Limb (tissue), 2 donors: ENCODE measurements at regions not wholly inside any gene's neighbourhood (a gene's known extent, or its start where the extent isn't known, plus 50 kb on each side); places are given as distances from the start of the nearest gene placed in this dataset.

Experiments used
- DNase-seq, 2 donors: peaks; one replicate each; pipeline ENCODE4 v3.0.0-alpha.2; 2016; ENCODE audit errors: extremely low spot score in 2 of 2

DNA sequence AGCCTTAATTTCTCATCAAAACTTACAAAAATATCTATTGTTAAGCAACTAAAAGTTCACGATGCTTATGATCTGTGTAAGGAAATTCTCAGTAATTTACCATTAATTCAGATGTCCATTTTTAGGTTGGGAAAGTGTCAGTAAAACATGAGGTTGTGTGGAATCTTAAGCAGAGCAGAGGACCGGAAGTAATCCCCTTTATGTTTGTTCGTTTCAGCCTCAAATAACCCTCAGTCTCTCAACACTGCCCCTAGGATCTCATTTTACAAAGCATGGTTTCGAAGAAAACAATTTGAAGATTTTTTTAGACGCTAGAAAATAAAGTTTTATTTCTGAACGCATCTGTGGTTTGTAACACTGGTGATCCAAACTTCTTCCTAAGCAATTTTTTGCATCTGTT lies 504.2 kb downstream of the MAT2B start:
- DNase-seq = no peak

DNA sequence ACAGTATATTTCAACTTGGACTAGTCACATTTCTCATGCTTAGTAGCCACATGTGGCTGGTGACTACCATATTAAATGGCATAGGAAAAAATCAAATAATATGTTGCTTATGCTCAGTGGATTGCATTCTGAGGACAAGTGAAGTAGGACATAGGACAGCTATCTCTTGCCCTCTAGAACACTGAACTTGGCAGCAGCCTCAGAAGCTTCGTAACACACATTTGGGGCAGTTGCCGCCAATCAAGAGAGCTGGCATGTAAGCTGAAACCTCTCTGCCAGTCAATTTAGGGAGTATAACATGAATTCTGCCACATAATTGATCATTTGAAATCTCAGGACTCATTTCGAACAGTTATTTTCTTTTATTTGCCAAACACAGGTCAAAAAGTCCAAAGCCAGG lies 505.5 kb downstream of the MAT2B start:
- DNase-seq = no peak

DNA sequence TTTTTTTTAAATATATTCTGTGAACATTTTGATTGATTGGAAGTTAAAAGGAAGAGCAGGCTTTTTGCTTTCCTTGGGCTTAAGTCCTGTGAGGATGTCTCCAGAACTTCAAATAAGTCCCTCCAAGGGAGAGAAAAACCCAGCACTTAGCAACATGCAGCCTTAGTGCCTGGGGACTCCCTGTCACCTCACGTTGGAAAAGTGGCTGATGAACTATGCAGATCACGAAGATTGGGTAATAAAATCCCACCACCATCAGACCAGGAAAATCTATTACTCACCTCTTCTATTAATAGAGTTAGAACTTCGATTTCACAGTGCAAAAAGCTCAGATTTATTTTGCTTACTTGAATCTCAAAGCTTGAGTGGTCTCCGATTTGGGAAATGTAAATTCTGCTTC lies 507.0 kb downstream of the MAT2B start:
- no peak for DNase-seq

DNA sequence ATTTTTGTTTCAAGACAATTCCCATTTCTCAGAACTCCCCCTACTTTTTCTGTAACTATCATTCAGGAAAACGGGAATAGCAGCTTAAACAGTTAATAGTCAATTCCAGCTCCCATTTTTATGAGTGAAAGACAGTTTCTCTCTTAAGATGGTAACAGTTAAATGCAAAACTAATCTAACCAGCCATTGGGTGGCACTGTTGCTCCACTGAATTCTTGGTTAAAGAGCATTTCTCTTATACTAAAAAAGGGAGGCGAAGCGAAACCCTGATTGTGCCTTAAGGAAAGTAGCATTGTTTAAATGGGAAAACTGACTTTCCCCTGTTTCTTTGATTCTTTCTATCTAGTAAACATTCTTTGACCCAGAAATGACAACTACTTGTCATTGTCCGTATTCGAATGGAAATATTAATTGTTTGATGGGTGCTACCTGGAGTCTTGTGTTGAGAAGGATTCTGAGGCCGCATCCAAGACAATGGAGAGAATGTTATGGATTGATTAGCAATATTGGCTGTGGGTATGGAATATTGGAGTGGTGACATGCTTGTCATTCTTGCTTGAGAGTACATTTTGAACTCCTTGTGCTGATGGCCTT lies 507.8 kb downstream of the MAT2B start:
- DNase-seq = peak; percentile 79 to 83

DNA sequence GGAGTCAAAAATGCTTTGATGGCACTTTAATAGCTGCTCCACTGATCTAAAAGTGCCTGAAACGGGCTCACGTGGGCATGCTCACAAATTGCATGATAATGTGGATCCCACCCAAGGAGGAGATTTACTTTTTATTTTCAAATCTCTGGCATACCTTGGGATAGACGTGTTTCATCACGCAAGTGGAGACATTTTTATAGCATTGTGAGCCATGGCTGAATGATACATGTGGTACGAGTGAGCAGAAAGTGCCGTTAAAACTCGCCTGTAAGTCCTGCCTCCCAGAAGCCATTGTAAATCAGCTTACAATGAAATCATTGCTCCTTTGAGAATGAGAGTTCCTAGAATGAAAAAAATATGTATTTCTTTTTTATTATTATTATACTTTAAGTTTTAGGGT lies 514.7 kb downstream of the MAT2B start:
- DNase-seq = no peak

DNA sequence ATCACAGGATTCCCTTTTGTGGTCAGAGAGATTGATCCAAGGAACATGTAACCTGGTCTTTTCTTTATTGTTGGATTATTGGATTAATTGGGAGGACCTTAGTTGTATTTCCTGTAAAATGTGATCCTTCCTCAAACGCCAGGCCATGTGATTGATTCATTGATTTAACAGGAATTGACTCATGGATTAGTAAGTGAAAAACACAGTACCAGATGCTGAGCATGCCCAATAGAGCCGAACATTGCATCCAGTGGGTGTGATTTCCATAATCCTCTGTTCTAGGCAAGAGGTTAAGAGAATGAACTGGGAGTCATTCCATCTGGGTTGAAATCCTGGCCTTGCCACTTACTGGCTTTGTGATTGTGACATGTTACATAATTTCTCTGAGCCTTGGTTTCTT lies 522.3 kb downstream of the MAT2B start:
- no peak for DNase-seq

DNA sequence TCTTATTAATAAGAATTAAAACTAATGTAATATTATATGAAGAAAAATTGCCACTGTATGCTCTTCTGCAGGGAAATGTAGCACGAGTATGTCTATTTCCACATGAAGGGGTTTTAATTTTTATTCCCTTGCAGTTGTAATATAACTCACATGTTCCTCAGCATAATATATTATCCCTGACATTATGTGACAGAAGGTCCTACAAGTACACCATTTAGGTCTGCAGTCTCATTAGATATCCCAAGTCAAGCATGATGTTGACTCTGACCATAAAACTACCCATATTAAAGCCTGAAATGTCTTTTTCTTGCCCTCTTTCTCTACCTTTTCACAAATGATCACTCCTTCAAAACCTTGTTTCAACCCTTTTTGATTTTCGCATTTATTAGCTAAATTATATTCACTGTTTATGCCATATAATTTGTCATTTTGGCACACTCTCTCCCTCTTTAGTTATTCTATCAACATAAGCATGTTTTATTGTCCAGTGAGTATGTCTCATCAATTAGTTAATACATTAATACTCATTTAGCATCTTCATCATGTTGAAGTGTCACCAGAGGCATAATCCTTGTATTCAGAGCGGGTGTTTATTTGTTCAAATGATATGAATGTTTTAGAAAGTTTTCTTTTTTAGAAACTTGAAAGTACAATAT lies 532.8 kb downstream of the MAT2B start:
- DNase-seq = no peak

DNA sequence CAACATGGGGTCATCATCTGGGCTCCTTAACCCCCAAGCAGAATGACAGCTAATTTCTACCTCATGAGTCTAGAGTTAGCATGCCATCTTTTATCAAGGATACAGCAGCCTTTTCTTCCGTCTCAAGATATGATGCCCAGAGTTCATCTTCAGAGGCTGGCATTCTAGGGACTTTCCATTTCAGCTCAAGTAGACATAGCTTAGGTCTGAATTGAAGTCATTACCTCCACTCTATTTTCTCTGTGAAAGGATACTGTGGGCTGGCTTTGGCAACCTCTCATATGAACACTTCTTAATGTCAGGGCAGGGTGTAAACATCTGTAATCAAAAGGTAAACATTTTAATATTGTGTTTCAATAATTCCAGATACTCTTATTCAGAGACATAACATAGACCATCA lies 535.7 kb downstream of the MAT2B start:
- no peak for DNase-seq

DNA sequence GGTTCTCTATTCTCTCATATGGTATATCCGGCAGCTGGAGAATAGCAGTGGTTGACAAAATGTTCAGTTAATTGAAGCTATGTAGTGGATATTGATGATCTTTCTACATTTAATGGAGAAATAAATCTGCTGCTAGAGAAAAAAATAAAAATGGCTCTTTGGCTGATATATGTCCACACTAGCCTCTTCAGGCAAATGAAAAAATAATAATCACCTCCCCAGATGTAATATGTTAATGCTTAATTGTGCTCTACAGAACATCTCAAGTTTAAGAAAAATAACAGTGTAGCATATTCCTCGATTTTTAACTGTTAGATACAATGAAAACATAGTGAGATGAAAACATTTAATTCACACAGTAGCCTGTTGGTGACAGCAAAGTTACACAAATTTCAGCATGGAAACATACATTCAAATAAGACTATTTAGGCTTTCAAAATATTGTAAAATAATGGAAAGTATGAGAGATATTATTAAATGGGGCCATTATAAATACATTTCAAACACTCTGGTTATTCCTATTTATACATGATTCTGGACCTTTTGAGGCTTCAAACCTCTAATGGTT lies 543.0 kb downstream of the MAT2B start:
- peak in 1 of 2 donors; percentile 42 for DNase-seq

DNA sequence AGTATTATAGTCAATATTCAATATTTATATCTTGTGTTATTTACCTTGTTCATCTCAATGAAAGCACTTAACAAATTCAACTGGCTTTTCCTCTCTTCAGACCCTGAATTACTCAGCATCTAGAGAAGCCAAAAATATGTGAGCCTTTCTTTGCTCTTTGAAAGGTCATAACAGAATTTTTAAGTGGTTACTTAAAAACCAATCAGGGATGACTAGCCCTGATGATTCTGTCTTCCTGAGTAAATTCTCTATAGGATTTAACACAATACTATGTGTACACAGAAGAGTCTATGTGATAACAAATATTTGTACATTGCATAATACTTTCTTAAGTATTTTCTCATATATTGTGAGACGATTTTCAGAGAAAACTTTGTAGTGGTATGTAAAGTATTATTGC lies 546.3 kb downstream of the MAT2B start:
- no peak for DNase-seq

DNA sequence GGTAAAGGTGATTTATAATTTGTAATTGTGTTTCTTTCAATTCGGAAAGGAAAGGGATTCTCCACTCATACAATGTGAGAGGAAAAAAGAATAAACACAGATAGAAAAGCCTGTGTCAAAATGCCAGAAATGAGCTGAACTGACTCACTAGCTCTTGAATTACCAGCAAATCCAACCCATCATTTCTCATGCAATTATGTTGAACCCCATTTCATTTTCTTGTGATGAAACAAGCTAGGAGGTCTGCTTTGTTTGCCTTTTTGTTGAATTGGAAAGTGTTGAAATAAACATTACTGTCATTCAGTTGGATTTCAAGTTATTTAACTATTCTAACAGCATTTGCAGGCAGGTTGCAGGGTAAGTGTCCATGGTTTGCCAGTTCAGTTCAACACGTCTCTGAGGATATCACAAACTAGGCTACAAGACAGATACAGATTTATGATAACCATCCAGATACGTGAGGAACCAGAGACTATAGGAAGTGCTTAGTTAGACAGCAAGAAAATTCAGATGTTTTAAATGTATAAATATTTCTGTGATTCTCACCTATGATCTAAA lies 547.2 kb downstream of the MAT2B start:
- no peak for DNase-seq

DNA sequence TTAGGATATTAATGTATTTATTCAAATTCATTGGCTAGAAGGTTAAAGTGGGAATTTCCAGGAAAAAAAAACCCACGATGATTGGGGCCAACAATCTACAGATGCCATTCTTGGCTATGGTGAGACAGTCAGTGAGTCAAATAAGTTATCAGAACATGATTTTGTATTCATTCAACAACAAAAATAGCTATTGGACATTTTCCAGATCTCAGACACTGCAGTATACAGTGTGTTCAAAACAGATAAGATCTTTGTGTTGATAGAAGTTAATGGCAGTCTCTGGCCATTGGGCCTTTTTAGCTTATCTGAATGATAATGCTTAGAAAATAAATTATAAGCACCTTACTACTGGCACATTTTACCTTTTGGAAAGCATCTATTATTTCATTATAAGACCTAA lies 547.7 kb downstream of the MAT2B start:
- no peak for DNase-seq

DNA sequence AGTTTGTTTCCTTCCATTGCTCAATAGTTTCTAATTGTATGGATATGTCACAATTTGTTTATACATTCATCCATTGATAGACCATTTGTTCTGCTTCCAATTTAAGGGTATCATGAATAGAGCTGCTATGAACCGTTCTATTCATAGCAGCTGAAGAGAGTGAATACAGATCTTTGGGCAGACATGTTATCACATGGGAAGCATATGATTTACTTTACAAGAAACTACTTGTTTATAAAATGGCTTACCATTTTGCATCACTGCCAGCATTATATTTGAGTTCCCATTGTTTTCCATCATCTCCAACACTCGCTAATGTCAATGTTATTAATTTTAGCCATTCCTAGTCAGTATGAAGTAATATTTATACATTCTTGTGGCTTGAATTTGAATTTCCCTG lies 549.0 kb downstream of the MAT2B start:
- DNase-seq = no peak

DNA sequence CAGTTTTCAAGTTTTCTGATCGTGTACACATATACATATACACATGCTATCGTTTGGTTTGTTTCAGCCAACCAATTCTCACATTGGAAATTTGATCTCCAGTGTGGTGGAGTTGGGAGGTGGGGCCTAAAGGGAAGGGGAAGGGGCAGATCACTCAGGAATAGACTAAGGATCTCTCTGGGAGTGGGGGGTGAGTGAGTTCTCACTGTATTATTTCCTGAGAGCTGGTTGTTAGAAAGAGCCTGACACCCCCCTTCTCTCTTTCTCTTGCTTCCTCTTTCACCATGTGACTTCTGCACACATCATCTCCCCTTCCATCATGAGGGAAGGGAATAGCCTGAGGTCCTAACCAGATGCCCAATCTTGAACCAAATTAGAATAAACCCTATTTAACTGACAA lies 551.7 kb downstream of the MAT2B start:
- no peak for DNase-seq

DNA sequence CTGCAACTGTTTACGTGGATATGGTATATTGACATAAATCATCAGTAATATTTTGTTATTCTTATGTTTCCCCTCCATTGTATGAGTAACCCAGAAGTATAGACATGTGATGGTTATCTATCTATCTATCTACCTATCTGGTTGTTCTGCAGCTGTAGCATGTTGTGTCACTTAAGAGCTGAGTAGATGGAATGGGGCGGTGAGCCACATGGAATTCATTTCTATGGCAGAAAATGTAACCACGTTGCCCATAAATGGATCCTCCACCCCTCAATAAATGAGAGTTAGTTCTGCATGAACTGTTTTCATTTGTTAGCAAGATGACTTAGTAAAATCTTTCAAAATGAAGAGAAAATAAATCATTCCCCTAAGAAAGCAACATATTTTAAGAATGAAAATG lies 553.2 kb downstream of the MAT2B start:
- DNase-seq = no peak

DNA sequence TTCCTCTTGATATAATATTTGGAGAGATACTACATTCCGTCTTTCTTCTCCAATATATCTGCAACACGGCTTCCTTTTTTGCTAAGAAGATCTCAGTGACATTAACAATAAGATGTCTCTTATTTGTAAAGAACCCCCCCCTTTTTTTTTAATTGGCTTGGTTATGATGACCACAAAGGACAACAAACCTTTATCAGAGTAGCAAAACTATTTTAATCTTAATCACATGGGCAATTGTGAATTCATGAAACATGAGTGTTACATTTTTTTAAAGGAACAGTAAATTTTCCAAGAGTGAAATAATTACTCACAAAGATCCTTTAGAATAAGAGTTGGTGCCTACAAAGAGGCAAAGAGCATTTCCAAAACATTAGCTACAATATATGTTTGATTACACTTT lies 554.1 kb downstream of the MAT2B start:
- DNase-seq = no peak

DNA sequence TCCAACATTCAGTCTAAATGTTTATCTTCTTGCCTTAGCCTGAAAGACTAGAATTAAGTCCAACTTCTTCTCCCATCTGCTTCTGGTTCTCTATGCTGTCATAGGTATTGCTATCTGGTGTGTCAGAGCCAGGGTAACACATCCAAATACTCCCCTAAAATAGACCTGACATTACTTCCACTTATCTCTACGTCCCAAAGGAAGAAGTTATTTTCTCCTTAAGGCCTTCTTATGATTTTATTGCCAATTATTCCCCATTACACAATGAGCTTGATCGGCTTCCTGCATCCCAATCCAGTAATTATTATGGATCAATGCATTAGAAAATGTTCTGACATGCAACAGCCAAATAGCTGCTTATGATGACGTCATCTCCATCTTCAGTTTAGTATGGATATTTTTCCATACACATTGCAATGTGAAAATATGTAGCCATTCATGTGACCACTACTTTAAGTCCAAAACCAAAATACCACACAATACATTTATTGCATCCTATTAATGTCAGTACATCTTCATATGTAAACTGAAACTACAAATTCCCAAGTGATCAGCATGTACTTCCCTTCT lies 555.5 kb downstream of the MAT2B start:
- DNase-seq = peak in 1 of 2 donors; percentile 6

DNA sequence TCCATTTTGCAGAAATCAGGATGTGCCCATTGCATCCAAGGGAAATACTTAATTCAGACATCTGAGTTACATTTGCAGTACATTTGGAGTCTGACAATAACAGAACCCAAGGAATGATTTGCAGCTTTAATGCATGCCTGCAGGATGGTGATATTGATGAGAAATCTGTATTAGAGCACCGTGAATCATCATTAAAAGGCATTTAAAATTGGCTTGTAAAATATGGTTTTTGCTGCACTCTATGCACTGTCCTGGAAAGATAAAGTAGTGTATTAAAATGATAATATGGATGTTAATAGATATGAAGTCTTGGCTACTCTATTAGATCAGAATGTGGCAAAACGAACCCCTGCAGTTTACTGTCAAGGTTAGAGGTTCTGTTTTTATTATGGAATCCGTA lies 556.9 kb downstream of the MAT2B start:
- DNase-seq = no peak

DNA sequence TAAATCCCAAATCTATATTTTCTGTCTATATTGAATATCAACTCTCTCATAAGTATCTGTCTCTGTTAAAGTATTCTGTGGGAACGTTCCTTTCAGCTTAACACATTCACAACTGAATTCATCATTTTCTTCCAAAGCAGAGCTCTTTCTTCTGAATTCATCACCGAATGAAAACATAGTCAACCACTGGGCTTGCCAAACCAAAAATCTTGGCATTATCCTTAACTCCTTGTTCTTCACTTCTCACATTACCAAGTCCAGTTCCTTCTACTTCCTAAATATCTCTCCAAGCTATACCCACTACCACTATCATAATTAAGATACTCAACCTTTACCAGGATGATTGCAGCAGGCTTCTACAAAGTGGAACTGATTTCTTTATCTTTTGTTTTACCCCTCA lies 559.8 kb downstream of the MAT2B start:
- no peak for DNase-seq

DNA sequence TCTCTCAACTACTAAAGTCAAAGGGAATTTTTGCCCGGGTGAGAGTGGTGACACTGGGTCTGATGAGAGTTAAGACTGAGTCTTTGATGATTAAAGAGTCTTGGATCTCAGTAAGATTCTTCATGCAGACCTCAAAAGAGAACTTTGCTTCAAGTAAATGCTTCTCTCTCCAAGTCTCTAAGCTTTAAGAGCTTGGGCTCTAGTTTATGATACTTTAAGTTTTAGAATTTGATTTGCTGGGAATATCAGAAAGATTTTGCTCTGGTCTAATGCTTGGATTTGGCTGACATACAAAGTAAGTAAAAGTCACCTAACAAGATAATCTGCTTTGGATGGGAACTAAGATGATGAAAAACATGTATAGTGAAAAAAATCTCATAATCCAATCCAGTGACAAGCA lies 566.3 kb downstream of the MAT2B start:
- DNase-seq = no peak

DNA sequence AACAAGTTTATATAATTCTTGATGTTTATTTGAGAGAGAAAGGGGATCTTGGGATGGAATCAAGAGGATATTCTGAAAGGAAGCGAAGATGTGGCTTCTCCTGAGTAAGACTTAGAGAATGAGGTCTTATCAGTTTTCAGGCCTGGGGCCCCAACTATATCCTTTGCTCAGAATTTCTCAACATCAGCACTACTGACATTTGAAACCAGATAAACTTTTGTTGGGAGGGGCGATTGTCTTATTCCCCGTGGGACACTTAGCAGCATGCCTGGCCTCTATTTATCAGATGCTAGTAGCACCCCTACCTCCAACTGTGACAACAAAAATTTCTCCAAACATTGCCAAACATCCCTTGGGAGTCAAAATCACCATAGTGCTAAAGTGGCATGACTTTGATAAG lies 567.7 kb downstream of the MAT2B start:
- no peak for DNase-seq

DNA sequence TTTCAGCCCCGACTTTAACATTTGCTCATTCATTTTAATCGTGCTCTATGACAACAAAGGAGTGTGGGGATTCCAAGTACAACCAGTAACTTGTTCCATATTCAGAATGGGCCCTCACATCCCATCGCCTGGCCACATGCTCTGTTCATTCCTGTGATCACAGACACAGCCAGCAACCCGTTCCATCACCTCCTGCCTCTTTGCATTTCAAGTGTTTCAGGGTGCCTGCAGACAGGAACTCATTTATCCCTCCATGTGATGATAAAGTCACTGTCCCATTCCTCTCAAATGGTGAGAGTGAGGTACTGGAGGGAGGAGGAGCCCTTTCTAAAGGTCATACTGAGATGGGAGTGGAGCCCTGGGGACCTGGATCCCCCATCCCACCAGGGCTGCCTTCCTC lies 571.1 kb downstream of the MAT2B start:
- DNase-seq = no peak

DNA sequence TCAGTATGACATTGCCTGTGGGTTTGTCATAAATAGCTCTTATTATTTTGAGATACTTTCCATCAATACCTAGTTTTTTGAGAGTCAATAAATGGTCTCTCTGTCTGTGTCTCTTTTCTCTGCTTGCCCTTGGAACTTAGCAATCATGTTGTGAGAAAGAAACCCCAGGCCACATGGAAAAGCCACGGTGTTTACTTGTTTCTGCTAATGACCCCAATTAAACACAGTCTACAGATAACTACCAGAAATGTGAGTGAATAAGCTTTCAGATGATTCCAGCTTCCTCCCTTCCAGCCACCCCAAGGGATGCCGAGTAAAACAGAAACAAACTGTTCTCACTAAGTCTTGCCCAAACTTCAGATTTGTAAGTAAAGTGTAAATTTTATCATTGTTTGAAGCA lies 584.9 kb downstream of the MAT2B start:
- no peak for DNase-seq
